PC-3 (cell line): ENCODE measurements at regions not wholly inside any gene's neighbourhood (a gene's known extent, or its start where the extent isn't known, plus 50 kb on each side); places are given as distances from the start of the nearest gene placed in this dataset.

Source experiments
- ATAC-seq: fragments of 200-7000 bp; cut with Tn5 transposase; 2 replicates; pipeline ENCODE4 v1.9.1; 2020; ENCODE audit warnings: mild to moderate bottlenecking, moderate library complexity
- BruUV-seq: library from RNA; stranded (reverse); fragments of 400-500 nt; replicated peaks from 2 replicates; lab custom pipeline; 2021; lab: Mats Ljungman, UMichigan
- CTCF ChIA-PET: fragments of 300-600 bp; sonication (Branson Sonifier 250); formaldehyde crosslinking; loops from one replicate; lab custom pipeline; 2022; ENCODE audit warnings: antibody characterized with exemption; lab: Charles Lee
- POLR2A ChIA-PET: fragments of 300-600 bp; sonication (Branson Sonifier 250); formaldehyde crosslinking; loops from one replicate; lab custom pipeline; 2022; ENCODE audit warnings: antibody characterized with exemption; ENCODE audit not compliant: unreplicated experiment; lab: Charles Lee
- DNase-seq: peaks from one replicate; pipeline ENCODE4 v3.0.0-alpha.2; 2015
- H2AFZ ChIP-seq: fragments of 300-600 bp; sonication (generic); 2 replicates; pipeline ENCODE4 v1.6.0; 2016; ENCODE audit warnings: antibody characterized with exemption, low read length
- H3F3A ChIP-seq: fragments of 300-600 bp; sonication (generic); one replicate; pipeline ENCODE4 v1.6.0; 2017; ENCODE audit warnings: antibody characterized with exemption, low read length, control low read depth, mild to moderate bottlenecking; ENCODE audit not compliant: unreplicated experiment
- H3K27ac ChIP-seq: fragments of 300-600 bp; sonication (generic); 2 replicates; pipeline ENCODE4 v1.5.1; 2016; ENCODE audit warnings: mild to moderate bottlenecking, low read length
- H3K27me3 ChIP-seq: fragments of 300-600 bp; sonication (generic); 2 replicates; pipeline ENCODE4 v1.6.1; 2016; ENCODE audit warnings: low read length, mixed read lengths
- H3K36me3 ChIP-seq: fragments of 300-600 bp; sonication (generic); 2 replicates; pipeline ENCODE4 v1.6.1; 2016; ENCODE audit warnings: low read depth, mixed run types, low read length, mixed read lengths
- H3K4me1 ChIP-seq: fragments of 300-600 bp; sonication (generic); 2 replicates; pipeline ENCODE4 v1.5.1; 2016; ENCODE audit warnings: low read length; ENCODE audit not compliant: insufficient read depth
- H3K4me2 ChIP-seq: fragments of 300-600 bp; sonication (generic); 2 replicates; pipeline ENCODE4 v1.6.0; 2016; ENCODE audit warnings: low read length
- H3K4me3 ChIP-seq: fragments of 300-600 bp; sonication (generic); 2 replicates; pipeline ENCODE4 v1.5.1; 2016; ENCODE audit warnings: mild to moderate bottlenecking, low read length, mixed read lengths
- H3K79me2 ChIP-seq: fragments of 300-600 bp; sonication (generic); 2 replicates; pipeline ENCODE4 v1.6.1; 2017; ENCODE audit warnings: low read length, mixed read lengths
- H3K9ac ChIP-seq: fragments of 300-600 bp; sonication (generic); 2 replicates; pipeline ENCODE4 v1.6.0; 2016; ENCODE audit warnings: mild to moderate bottlenecking, low read length
- H3K9me2 ChIP-seq: fragments of 300-600 bp; sonication (generic); replicated peaks from 2 replicates; pipeline ENCODE4 v1.6.1; 2016; ENCODE audit warnings: mixed run types, low read length, mixed read lengths
- H3K9me3 ChIP-seq: fragments of 300-600 bp; sonication (generic); 2 replicates; pipeline ENCODE4 v1.6.1; 2016; ENCODE audit warnings: low read length, mixed read lengths
- H4K20me1 ChIP-seq: fragments of 300-600 bp; sonication (generic); 2 replicates; pipeline ENCODE4 v1.6.1; 2016; ENCODE audit warnings: low read length, mixed read lengths
- CTCF ChIP-seq: fragments of 300-600 bp; sonication (generic); conservative IDR thresholded peaks from 2 replicates; pipeline ENCODE4 v1.5.1; 2017; ENCODE audit warnings: antibody characterized with exemption, low read depth, mild to moderate bottlenecking, low read length
- EZH2 ChIP-seq: fragments of 300-600 bp; sonication (generic); IDR thresholded peaks from one replicate; pipeline ENCODE4 v1.6.1; 2017; ENCODE audit warnings: antibody characterized with exemption, mild to moderate bottlenecking, low read length; ENCODE audit not compliant: unreplicated experiment
- EZH2phosphoT487 ChIP-seq: fragments of 300-600 bp; sonication (generic); IDR thresholded peaks from 2 replicates; pipeline ENCODE4 v1.6.1; 2018; ENCODE audit warnings: mild to moderate bottlenecking, antibody characterized with exemption, low read length, borderline replicate concordance
- intact Hi-C: fragments of 100-400 bp; cut with micrococcal nuclease; formaldehyde crosslinking; loops from 2 replicates; pipeline ENCODE4 v1.9.0; 2023

GRCh38 chr2:16226943-16227664 lies 286.8 kb downstream of the MYCN start:
- Histone ChIP-seq H3K36me3 (no peaks in the 10 kb centered on the region), H2AFZ (no peak overlapping the region), H4K20me1 (no peaks in the 10 kb centered on the region), H3K27me3 (peaks cover 7% of the 10 kb centered on the region; the same call in 1 of the 2 replicates), H3K4me1 (no peaks in the 10 kb centered on the region), H3F3A (no peaks in the 10 kb centered on the region), H3K79me2 (no peaks in the 10 kb centered on the region), H3K9ac (no peak overlapping the region), H3K4me3 (no peak overlapping the region), H3K9me3 (no peaks in the 10 kb centered on the region), H3K9me2 (no peaks in the 10 kb centered on the region), H3K4me2 (no peak overlapping the region), H3K27ac (no peak overlapping the region)
- TF ChIP-seq EZH2phosphoT487, result no peak
- no peak for TF ChIP-seq CTCF
- TF ChIP-seq EZH2, result no peak
- ChIA-PET POLR2A (no interaction called here), CTCF (no interaction called here)
- DNase-seq, result no peak
- intact Hi-C loops, result no loop called here
- no peak for ATAC-seq
- BruUV-seq, result no TSS peak

DNA sequence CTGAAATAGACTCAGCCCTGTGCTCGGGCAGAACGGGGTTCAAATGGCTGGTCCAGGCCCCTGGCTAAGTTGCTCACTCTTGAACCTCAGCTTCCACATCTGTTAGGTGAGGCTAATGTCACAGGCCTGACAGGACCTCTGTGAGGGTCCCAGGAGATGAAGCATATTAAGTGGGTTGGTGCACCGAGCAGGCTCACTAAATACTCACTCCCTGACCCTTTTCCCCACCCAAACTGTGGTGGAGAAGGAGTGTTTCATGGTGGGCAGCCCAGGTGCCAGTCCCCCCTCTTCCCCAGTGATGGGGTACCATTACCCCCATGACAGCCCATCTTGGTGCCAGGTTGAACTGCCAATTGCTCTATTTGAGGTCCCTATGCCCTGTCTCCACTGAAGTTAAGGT lies 286.0 kb downstream of the MYCN start:
- no peak overlapping the region for H3K27ac ChIP-seq
- no peak overlapping the region for H3K4me2 ChIP-seq
- H3K9me2 ChIP-seq, result no peaks in the 10 kb centered on the region
- H3K27me3 ChIP-seq, result peaks cover 7% of the 10 kb centered on the region; the same call in 1 of the 2 replicates
- H3K9ac ChIP-seq, result no peak overlapping the region
- H2AFZ ChIP-seq, result no peak overlapping the region
- no peak overlapping the region for H3K4me3 ChIP-seq
- TF ChIP-seq EZH2, result no peak
- TF ChIP-seq EZH2phosphoT487, result no peak
- no peak for TF ChIP-seq CTCF
- ChIA-PET CTCF (no interaction called here), POLR2A (no interaction called here)
- no TSS peak for BruUV-seq
- no peaks in the 10 kb centered on the region for H3F3A ChIP-seq
- no peaks in the 10 kb centered on the region for H3K36me3 ChIP-seq
- ATAC-seq (no peak), DNase-seq (no peak)
- intact Hi-C loops, result no loop called here
- no peaks in the 10 kb centered on the region for H3K79me2 ChIP-seq
- no peaks in the 10 kb centered on the region for H4K20me1 ChIP-seq
- H3K4me1 ChIP-seq, result no peaks in the 10 kb centered on the region
- no peaks in the 10 kb centered on the region for H3K9me3 ChIP-seq

DNA sequence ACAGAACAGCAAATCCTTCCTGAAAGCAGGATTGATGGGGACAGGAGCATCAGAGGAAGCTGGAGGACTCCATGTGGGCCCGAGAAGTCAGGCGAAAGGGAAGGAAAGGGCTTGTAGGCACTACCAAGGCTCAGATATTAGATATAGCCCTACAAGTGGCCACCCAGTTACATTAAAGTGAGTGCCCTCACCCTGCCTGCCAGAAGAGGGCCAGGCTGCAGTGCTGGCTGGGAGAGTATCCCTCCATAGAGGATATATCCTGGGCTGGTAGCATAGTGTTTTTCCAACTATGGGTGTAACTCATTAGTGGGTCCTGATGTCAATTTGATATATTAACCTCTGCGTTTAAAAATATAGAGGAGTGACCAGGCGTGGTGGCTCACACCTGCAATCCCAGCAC lies 285.2 kb downstream of the MYCN start:
- ATAC-seq (no peak), DNase-seq (no peak)
- H3K36me3 ChIP-seq, result no peaks in the 10 kb centered on the region
- ChIA-PET POLR2A (no interaction called here), CTCF (no interaction called here)
- TF ChIP-seq CTCF (no peak), EZH2 (no peak), EZH2phosphoT487 (no peak)
- H3F3A ChIP-seq, result no peaks in the 10 kb centered on the region
- H3K9me2 ChIP-seq, result no peaks in the 10 kb centered on the region
- no peaks in the 10 kb centered on the region for H4K20me1 ChIP-seq
- no peak overlapping the region for H3K27ac ChIP-seq
- intact Hi-C loops, result no loop called here
- peaks cover 7% of the 10 kb centered on the region; the same call in 1 of the 2 replicates for H3K27me3 ChIP-seq
- H3K9ac ChIP-seq, result no peak overlapping the region
- H3K4me3 ChIP-seq, result no peak overlapping the region
- no peak overlapping the region for H2AFZ ChIP-seq
- no peaks in the 10 kb centered on the region for H3K9me3 ChIP-seq
- H3K4me1 ChIP-seq, result no peaks in the 10 kb centered on the region
- no TSS peak for BruUV-seq
- H3K79me2 ChIP-seq, result no peaks in the 10 kb centered on the region
- H3K4me2 ChIP-seq, result no peak overlapping the region
